Mesendoderm (in vitro differentiated cells): ENCODE measurements at regions not wholly inside any gene's neighbourhood (a gene's known extent, or its start where the extent isn't known, plus 50 kb on each side); places are given as distances from the start of the nearest gene placed in this dataset.
"Not testable (repeated sequence)": the region's sequence is repeated elsewhere in the genome, so short reads cannot be mapped to it uniquely, and the experiment has no call there.

Experiments
- DNase-seq: peaks from one replicate; pipeline ENCODE4 v3.0.0; 2013
- H2AK5ac ChIP-seq: 2 replicates; pipeline ENCODE4 v1.6.1; 2013; ENCODE audit warnings: low read length, inconsistent platforms
- H2BK120ac ChIP-seq: 2 replicates; pipeline ENCODE4 v1.6.1; 2013; ENCODE audit warnings: low read depth, mild to moderate bottlenecking, low read length, moderate library complexity, mixed read lengths
- H2BK15ac ChIP-seq: replicated peaks from 2 replicates; pipeline ENCODE4 v1.6.1; 2013; ENCODE audit warnings: low read depth, mild to moderate bottlenecking, moderate library complexity
- H2BK5ac ChIP-seq: 2 replicates; pipeline ENCODE4 v1.6.1; 2013; ENCODE audit warnings: low read length, inconsistent platforms
- H3K18ac ChIP-seq: 2 replicates; pipeline ENCODE4 v1.6.1; 2013; ENCODE audit warnings: mild to moderate bottlenecking, low read length, mixed read lengths
- H3K23ac ChIP-seq: one replicate; pipeline ENCODE4 v1.6.1; 2013; ENCODE audit warnings: low read length
- H3K27ac ChIP-seq: 2 replicates; pipeline ENCODE4 v1.5.1; 2013; ENCODE audit warnings: low read depth, mild to moderate bottlenecking, inconsistent platforms, low read length, moderate library complexity
- H3K27me3 ChIP-seq: 2 replicates; pipeline ENCODE4 v1.6.1; 2013; ENCODE audit warnings: low read length, control low read depth, mild to moderate bottlenecking, inconsistent platforms; ENCODE audit not compliant: insufficient read depth, poor library complexity
- H3K36me3 ChIP-seq: 2 replicates; pipeline ENCODE4 v1.6.1; 2013; ENCODE audit warnings: low read length, inconsistent platforms; ENCODE audit not compliant: control insufficient read depth, insufficient read depth
- H3K4ac ChIP-seq: one replicate; pipeline ENCODE4 v1.6.1; 2013; ENCODE audit warnings: low read depth, mild to moderate bottlenecking, low read length, moderate library complexity
- H3K4me1 ChIP-seq: 2 replicates; pipeline ENCODE4 v1.6.1; 2013; ENCODE audit warnings: low read depth, low read length, inconsistent platforms; ENCODE audit not compliant: control insufficient read depth
- H3K4me2 ChIP-seq: 2 replicates; pipeline ENCODE4 v1.6.1; 2013; ENCODE audit warnings: low read length
- H3K4me3 ChIP-seq: 2 replicates; pipeline ENCODE4 v1.5.1; 2013; ENCODE audit warnings: mild to moderate bottlenecking, low read length
- H3K56ac ChIP-seq: one replicate; pipeline ENCODE4 v1.6.1; 2013; ENCODE audit warnings: low read length
- H3K79me1 ChIP-seq: 2 replicates; pipeline ENCODE4 v1.6.1; 2013; ENCODE audit warnings: low read length, inconsistent platforms
- H3K79me2 ChIP-seq: 2 replicates; pipeline ENCODE4 v1.6.1; 2013; ENCODE audit warnings: mild to moderate bottlenecking, low read length; ENCODE audit not compliant: control insufficient read depth, insufficient read depth
- H3K9ac ChIP-seq: 2 replicates; pipeline ENCODE4 v1.6.1; 2013; ENCODE audit warnings: low read length, inconsistent platforms
- H4K5ac ChIP-seq: one replicate; pipeline ENCODE4 v1.6.1; 2013; ENCODE audit warnings: low read length
- H4K8ac ChIP-seq: one replicate; pipeline ENCODE4 v1.6.1; 2013; ENCODE audit warnings: low read depth, mild to moderate bottlenecking, control low read depth, low read length, moderate library complexity
- WGBS: extraction: QIAGEN DNeasy Blood & Tissue Kit; methylation state at CpG from one replicate; pipeline ENCODE4 v1.1.7; 2013; ENCODE audit warnings: low lambda C conversion rate, missing lambda C conversion rate; ENCODE audit not compliant: insufficient coverage; ENCODE audit errors: extremely low coverage; 5-methylcytosine and 5-hydroxymethylcytosine counted together

GRCh38 chr1:21378705-21379494, 61.0 kb upstream of the NBPF3 start:
- no peak overlapping the region for H3K4me3 ChIP-seq
- H3K79me1 ChIP-seq: no peaks in the 10 kb centered on the region
- H4K8ac ChIP-seq: no peak overlapping the region
- H3K4ac ChIP-seq: no peak overlapping the region
- H3K27ac ChIP-seq: no peak overlapping the region
- no peak overlapping the region for H2BK15ac ChIP-seq
- no peak overlapping the region for H3K56ac ChIP-seq
- H3K23ac ChIP-seq: no peak overlapping the region
- no peaks in the 10 kb centered on the region for H3K36me3 ChIP-seq
- no peak overlapping the region for H4K5ac ChIP-seq
- no peak overlapping the region for H2BK120ac ChIP-seq
- H2BK5ac ChIP-seq: no peak overlapping the region
- DNase-seq: no peak
- no peak overlapping the region for H3K18ac ChIP-seq
- H3K4me1 ChIP-seq: no peaks in the 10 kb centered on the region
- no peaks in the 10 kb centered on the region for H3K27me3 ChIP-seq
- WGBS: no CpG with 5 or more reads among the region's 9 CpGs
- no peak overlapping the region for H3K4me2 ChIP-seq
- H3K9ac ChIP-seq: no peak overlapping the region
- H2AK5ac ChIP-seq: no peak overlapping the region
- no peaks in the 10 kb centered on the region for H3K79me2 ChIP-seq

DNA sequence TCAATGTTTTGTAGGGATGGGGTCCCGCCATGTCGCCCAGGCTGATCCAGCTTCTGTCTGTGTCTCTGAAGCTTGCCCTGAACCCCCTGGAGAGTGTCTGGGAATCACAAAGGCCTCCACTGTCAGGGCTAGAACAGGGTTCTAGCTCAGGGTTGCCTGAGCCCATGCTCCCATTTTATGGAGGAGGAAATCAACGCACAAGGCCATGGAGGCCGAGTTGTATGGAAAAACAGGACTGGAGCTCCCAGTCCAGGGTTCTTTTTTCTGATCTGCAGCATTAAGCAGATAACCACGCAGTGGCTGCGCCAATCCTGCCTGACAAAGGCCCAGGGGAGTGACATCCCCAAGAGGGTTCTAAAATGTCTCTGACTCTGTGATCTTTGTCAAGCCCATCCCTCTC, 67.6 kb upstream of the NBPF3 start:
- H3K27me3 ChIP-seq: no peaks in the 10 kb centered on the region
- DNase-seq: no peak
- H3K79me1 ChIP-seq: no peaks in the 10 kb centered on the region
- no peak overlapping the region for H2BK5ac ChIP-seq
- H4K8ac ChIP-seq: no peak overlapping the region
- no peak overlapping the region for H3K56ac ChIP-seq
- no peak overlapping the region for H4K5ac ChIP-seq
- no peaks in the 10 kb centered on the region for H3K79me2 ChIP-seq
- H3K27ac ChIP-seq: no peak overlapping the region
- H3K4me2 ChIP-seq: no peak overlapping the region
- no peak overlapping the region for H3K4me3 ChIP-seq
- no peak overlapping the region for H3K23ac ChIP-seq
- no peak overlapping the region for H3K18ac ChIP-seq
- H2AK5ac ChIP-seq: no peak overlapping the region
- no peaks in the 10 kb centered on the region for H3K36me3 ChIP-seq
- no CpG with 5 or more reads among the region's 6 CpGs for WGBS
- H3K4me1 ChIP-seq: no peaks in the 10 kb centered on the region
- H3K4ac ChIP-seq: no peak overlapping the region
- H2BK15ac ChIP-seq: no peak overlapping the region
- H3K9ac ChIP-seq: no peak overlapping the region
- no peak overlapping the region for H2BK120ac ChIP-seq

DNA sequence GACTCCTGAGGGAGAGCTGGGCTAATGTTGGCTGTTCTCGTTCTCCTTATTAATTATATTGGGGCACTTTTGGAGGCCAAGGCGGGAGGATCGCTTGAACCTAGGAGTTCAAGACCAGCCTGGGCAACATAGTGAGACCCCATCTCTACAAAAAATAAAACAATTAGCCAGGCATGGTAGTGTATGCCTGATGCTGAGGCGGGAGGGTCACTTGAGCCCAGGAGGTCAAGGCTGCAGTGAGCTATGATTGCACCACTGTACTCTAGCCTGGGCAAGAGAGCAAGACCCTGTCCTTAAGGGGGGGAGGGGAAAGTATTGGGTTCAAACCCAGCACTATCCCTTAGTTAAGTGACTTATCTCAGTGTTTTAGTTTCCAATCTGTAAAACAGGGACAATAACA, 70.0 kb upstream of the NBPF3 start:
- Histone ChIP-seq H2AK5ac (no peak overlapping the region), H3K9ac (no peak overlapping the region), H3K36me3 (no peaks in the 10 kb centered on the region), H4K5ac (no peak overlapping the region), H3K27me3 (no peaks in the 10 kb centered on the region), H3K23ac (no peak overlapping the region), H3K27ac (no peak overlapping the region), H3K18ac (no peak overlapping the region), H3K79me1 (no peaks in the 10 kb centered on the region), H2BK120ac (no peak overlapping the region), H2BK5ac (no peak overlapping the region), H3K56ac (no peak overlapping the region), H4K8ac (no peak overlapping the region), H2BK15ac (no peak overlapping the region), H3K4ac (no peak overlapping the region), H3K79me2 (no peaks in the 10 kb centered on the region), H3K4me3 (no peak overlapping the region), H3K4me2 (no peak overlapping the region), H3K4me1 (no peaks in the 10 kb centered on the region)
- no peak for DNase-seq
- no CpG with 5 or more reads among the region's 4 CpGs for WGBS

GRCh38 chr1:21368515-21369289, 71.2 kb upstream of the NBPF3 start:
- H3K4me3 ChIP-seq: no peak overlapping the region
- peak; percentile 88 for DNase-seq
- H3K4me1 ChIP-seq: no peaks in the 10 kb centered on the region
- no peak overlapping the region for H4K8ac ChIP-seq
- no peaks in the 10 kb centered on the region for H3K79me1 ChIP-seq
- no peak overlapping the region for H3K4ac ChIP-seq
- no peak overlapping the region for H3K4me2 ChIP-seq
- no peaks in the 10 kb centered on the region for H3K79me2 ChIP-seq
- H2BK15ac ChIP-seq: no peak overlapping the region
- no peaks in the 10 kb centered on the region for H3K36me3 ChIP-seq
- no peak overlapping the region for H3K18ac ChIP-seq
- no peak overlapping the region for H3K9ac ChIP-seq
- no peak overlapping the region for H2AK5ac ChIP-seq
- no peak overlapping the region for H2BK120ac ChIP-seq
- no peaks in the 10 kb centered on the region for H3K27me3 ChIP-seq
- H3K56ac ChIP-seq: no peak overlapping the region
- no peak overlapping the region for H2BK5ac ChIP-seq
- no peak overlapping the region for H4K5ac ChIP-seq
- H3K27ac ChIP-seq: no peak overlapping the region
- no peak overlapping the region for H3K23ac ChIP-seq
- WGBS: no CpG with 5 or more reads among the region's 9 CpGs

DNA sequence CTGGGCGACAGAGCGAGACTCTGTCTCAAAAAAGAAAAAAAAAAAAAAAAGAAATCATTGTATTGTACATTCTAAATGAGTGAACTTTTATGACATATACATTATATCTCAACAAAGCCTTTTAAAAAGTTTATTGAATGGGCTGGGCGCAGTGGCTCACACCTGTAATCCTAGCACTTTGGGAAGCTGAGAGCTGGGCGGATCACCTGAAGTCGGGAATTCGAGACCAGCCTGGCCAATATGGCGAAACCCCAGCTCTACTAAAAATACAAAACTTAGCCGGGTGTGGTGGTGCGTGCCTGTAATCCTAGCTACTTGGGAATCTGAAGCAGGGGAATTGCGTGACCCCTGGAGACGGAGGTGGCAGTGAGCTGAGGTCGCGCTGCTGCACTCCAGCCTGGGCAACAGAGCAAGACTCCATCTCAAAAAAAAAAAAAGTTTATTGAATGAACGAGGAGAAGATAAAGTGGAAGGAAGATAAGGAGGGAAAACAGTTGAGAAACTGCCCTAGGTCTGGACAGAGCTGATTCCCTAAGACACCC, 71.9 kb upstream of the NBPF3 start:
- H3K36me3 ChIP-seq, H4K5ac ChIP-seq, H4K8ac ChIP-seq, H3K23ac ChIP-seq, H3K18ac ChIP-seq, H3K79me2 ChIP-seq, H3K4ac ChIP-seq, H3K27ac ChIP-seq, H3K56ac ChIP-seq, H2BK15ac ChIP-seq, H3K4me2 ChIP-seq, H3K4me1 ChIP-seq, DNase-seq, H3K4me3 ChIP-seq, H2AK5ac ChIP-seq, H3K79me1 ChIP-seq, H3K9ac ChIP-seq, H2BK5ac ChIP-seq, H3K27me3 ChIP-seq, H2BK120ac ChIP-seq: not testable (repeated sequence)
- WGBS: no CpG with 5 or more reads among the region's 14 CpGs
